ENCODE measurements at regions not wholly inside any gene's neighbourhood (a gene's known extent, or its start where the extent isn't known, plus 50 kb on each side); places are given as distances from the start of the nearest gene placed in this dataset.

DNA sequence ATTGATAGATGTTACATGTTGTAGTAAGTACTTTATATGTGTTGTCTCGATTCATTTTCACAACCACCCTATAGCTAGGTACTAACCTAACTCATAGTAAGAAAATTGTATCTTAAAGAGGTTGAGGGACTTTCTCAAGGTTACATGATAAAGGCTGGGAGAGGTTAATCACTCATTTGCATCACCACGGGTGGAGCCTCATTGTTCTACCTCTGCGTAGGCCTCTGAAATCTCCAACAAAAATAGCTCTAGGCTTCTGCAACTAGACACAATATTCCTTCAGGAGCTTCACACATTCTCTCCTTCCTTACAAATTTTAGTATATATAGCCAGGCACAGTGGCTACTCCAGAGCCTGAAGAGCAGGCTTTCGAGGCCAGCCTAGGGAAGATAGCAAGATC lies 408.9 kb upstream of the ANO5 start:
- ChIA-PET CTCF (no interaction called here), POLR2A (no interaction called here)
- Histone ChIP-seq H3K4me3 (replicated peaks in 1 of 3; ENCODE audit: insufficient read depth in 1 of 3, low read depth in 1 of 3, low read length in 3 of 3) (no peak overlapping the region), H3K36me3 (ENCODE audit: control insufficient read depth in 2 of 2, extremely low read depth in 1 of 2, insufficient read depth in 2 of 2, low read length in 2 of 2) (no peaks in the 10 kb centered on the region), H3K4me2 (ENCODE audit: insufficient read depth, low read length) (no peak overlapping the region), H3K79me2 (ENCODE audit: control insufficient read depth, insufficient read depth, low read length) (no peaks in the 10 kb centered on the region), H3K9ac (replicated peaks; ENCODE audit: extremely low read depth, insufficient read depth, low read length) (no peak overlapping the region), H3K27ac (ENCODE audit: insufficient read depth, low read depth, low read length) (no peak overlapping the region), H3K9me3 (replicated peaks; ENCODE audit: control insufficient read depth, insufficient read depth, low read length) (no peaks in the 10 kb centered on the region), H3K9me1 (replicated peaks; ENCODE audit: control insufficient read depth, extremely low read depth, insufficient read depth, low read length) (no peaks in the 10 kb centered on the region), H3K27me3 (ENCODE audit: control insufficient read depth in 2 of 2, insufficient read depth in 2 of 2, low read length in 2 of 2) (no peaks in the 10 kb centered on the region), H2AFZ (ENCODE audit: low read depth, low read length) (no peak overlapping the region), H3K4me1 (ENCODE audit: control insufficient read depth, extremely low read depth, insufficient read depth, low read length) (no peaks in the 10 kb centered on the region), H4K20me1 (replicated peaks; ENCODE audit: control insufficient read depth, extremely low read depth, insufficient read depth, low read length) (no peaks in the 10 kb centered on the region)
- BruUV-seq (replicated peaks), result no TSS peak
- FAIRE-seq (no peak), DNase-seq (ENCODE audit: low read depth, low spot score) (no peak)
- intact Hi-C loops (cut with micrococcal nuclease) (no loop called here), dilution Hi-C loops (cut with MboI; ENCODE audit: extremely low pct_ligation_motif_present, low sequenced_read_pairs) (no loop called here)
- no peak for TF ChIP-seq EZH2 (IDR thresholded peaks at IDR 0.05; ENCODE audit: borderline replicate concordance, low read depth, low read length, severe bottlenecking)
- no peak for TF ChIP-seq GATA2 (IDR thresholded peaks at IDR 0.05; ENCODE audit: insufficient read depth, insufficient read length, low read depth, low read length)
- TF ChIP-seq, protein P1, sequence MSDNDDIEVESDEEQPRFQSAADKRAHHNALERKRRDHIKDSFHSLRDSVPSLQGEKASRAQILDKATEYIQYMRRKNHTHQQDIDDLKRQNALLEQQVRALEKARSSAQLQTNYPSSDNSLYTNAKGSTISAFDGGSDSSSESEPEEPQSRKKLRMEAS (IDR thresholded peaks at IDR 0.05; ENCODE audit: insufficient read depth, insufficient read length), result no peak
- no peak for TF ChIP-seq MYC (IDR thresholded peaks at IDR 0.05; ENCODE audit: low read depth, low read length)
- TF ChIP-seq POLR2AphosphoS5 (IDR thresholded peaks at IDR 0.05; ENCODE audit: insufficient read depth, low read depth, low read length), result no peak
- TF ChIP-seq POLR2A (IDR thresholded peaks at IDR 0.05; ENCODE audit: low read depth, low read length), result no peak
- no peak for TF ChIP-seq FOS (IDR thresholded peaks at IDR 0.05; ENCODE audit: borderline replicate concordance, insufficient read depth, low read length)
- TF ChIP-seq JUN (IDR thresholded peaks at IDR 0.05; ENCODE audit: borderline replicate concordance, insufficient read depth, insufficient read length, low read depth), result no peak
- TF ChIP-seq, protein P2, sequence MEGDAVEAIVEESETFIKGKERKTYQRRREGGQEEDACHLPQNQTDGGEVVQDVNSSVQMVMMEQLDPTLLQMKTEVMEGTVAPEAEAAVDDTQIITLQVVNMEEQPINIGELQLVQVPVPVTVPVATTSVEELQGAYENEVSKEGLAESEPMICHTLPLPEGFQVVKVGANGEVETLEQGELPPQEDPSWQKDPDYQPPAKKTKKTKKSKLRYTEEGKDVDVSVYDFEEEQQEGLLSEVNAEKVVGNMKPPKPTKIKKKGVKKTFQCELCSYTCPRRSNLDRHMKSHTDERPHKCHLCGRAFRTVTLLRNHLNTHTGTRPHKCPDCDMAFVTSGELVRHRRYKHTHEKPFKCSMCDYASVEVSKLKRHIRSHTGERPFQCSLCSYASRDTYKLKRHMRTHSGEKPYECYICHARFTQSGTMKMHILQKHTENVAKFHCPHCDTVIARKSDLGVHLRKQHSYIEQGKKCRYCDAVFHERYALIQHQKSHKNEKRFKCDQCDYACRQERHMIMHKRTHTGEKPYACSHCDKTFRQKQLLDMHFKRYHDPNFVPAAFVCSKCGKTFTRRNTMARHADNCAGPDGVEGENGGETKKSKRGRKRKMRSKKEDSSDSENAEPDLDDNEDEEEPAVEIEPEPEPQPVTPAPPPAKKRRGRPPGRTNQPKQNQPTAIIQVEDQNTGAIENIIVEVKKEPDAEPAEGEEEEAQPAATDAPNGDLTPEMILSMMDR (IDR thresholded peaks at IDR 0.05; ENCODE audit: extremely low read depth in 1 of 2, insufficient read depth in 1 of 2, low read depth in 1 of 2, low read length in 2 of 2), result no peak

Measured in endothelial cell of umbilical vein (primary cell).